CD4-positive, alpha-beta memory T cell (primary cell): ENCODE measurements at regions not wholly inside any gene's neighbourhood (a gene's known extent, or its start where the extent isn't known, plus 50 kb on each side); places are given as distances from the start of the nearest gene placed in this dataset.
A peak's percentile ranks its signal among the peaks of the same experiment; 100 is the strongest.

Experiments used
- CTCF ChIA-PET: fragments of 350-600 bp; sonication (Branson Sonifier 250); formaldehyde crosslinking; loops from one replicate; lab custom pipeline; 2021; ENCODE audit warnings: inconsistent platforms; ENCODE audit not compliant: partially characterized antibody; lab: Charles Lee
- POLR2A ChIA-PET: fragments of 350-600 bp; sonication (Branson Sonifier 250); formaldehyde crosslinking; loops from one replicate; lab custom pipeline; 2021; ENCODE audit not compliant: partially characterized antibody; lab: Charles Lee
- DNase-seq, 5 donors: peaks; one replicate each; pipeline versions ENCODE4 v3.0.0 to v3.0.0-alpha.2; 2020 to 2022; ENCODE audit warnings: mixed read lengths in 1 of 5
- H3K27ac ChIP-seq: one replicate; pipeline ENCODE4 v1.7.0; 2013; ENCODE audit warnings: low read depth, low read length
- H3K27me3 ChIP-seq: 2 replicates; pipeline ENCODE4 v1.7.0; 2013; ENCODE audit warnings: mild to moderate bottlenecking, low read length, moderate library complexity; ENCODE audit not compliant: insufficient read depth
- H3K36me3 ChIP-seq: 2 replicates; pipeline ENCODE4 v1.7.0; 2013; ENCODE audit warnings: mild to moderate bottlenecking, low read length, moderate library complexity; ENCODE audit not compliant: insufficient read depth
- H3K4me1 ChIP-seq: 2 replicates; pipeline ENCODE4 v1.7.0; 2013; ENCODE audit warnings: mild to moderate bottlenecking, low read length, moderate library complexity; ENCODE audit not compliant: insufficient read depth
- H3K4me3 ChIP-seq, 2 donors: one replicate each; pipeline ENCODE4 v1.7.0; 2013; ENCODE audit warnings: low read length in 2 of 2, mild to moderate bottlenecking in 1 of 2
- H3K9me3 ChIP-seq, 2 donors: one replicate each; pipeline ENCODE4 v1.7.0; 2013; ENCODE audit warnings: low read length in 2 of 2, control low read depth in 1 of 2; ENCODE audit not compliant: control insufficient read depth in 1 of 2
- H3K27ac Mint-ChIP-seq, 7 donors: one replicate each; pipeline ENCODE4 v1.8.0; 2020 to 2021; ENCODE audit warnings: mixed read lengths in 7 of 7, mild to moderate bottlenecking in 6 of 7, inconsistent platforms in 3 of 7, moderate library complexity in 3 of 7
- H3K27me3 Mint-ChIP-seq, 2 donors: one replicate each; pipeline ENCODE4 v1.8.0; 2020 to 2021; ENCODE audit warnings: mixed read lengths in 2 of 2
- H3K36me3 Mint-ChIP-seq, 2 donors: one replicate each; pipeline ENCODE4 v1.8.0; 2020 to 2021; ENCODE audit warnings: mixed read lengths in 2 of 2, inconsistent platforms in 1 of 2, mild to moderate bottlenecking in 1 of 2
- H3K4me1 Mint-ChIP-seq, 4 donors: one replicate each; pipeline ENCODE4 v1.8.0; 2020 to 2021; ENCODE audit warnings: mixed read lengths in 4 of 4, mild to moderate bottlenecking in 1 of 4
- H3K4me3 Mint-ChIP-seq, 8 donors: one replicate each; pipeline ENCODE4 v1.8.0; 2020 to 2021; ENCODE audit warnings: mixed read lengths in 8 of 8, mild to moderate bottlenecking in 7 of 8, moderate library complexity in 6 of 8, inconsistent platforms in 3 of 8
- H3K9me3 Mint-ChIP-seq, 8 donors: one replicate each; pipeline ENCODE4 v1.8.0; 2020 to 2021; ENCODE audit warnings: mixed read lengths in 8 of 8, mild to moderate bottlenecking in 5 of 8, inconsistent platforms in 3 of 8, moderate library complexity in 1 of 8
- intact Hi-C: fragments of 100-400 bp; cut with micrococcal nuclease; formaldehyde crosslinking; loops from one replicate; pipeline ENCODE4 v1.15.1; 2023

GRCh38 chr19:34310494-34310981 lies 54.5 kb upstream of the GPI start:
- ChIA-PET POLR2A (interaction anchor here (0.7 kb wide), 1 partner anchor 93 kb away, joined by 3 read pairs; no protein-coding TSS in a partner anchor), CTCF (interaction anchor here (1.2 kb wide), 1 partner anchor 24 kb away, joined by 4 read pairs; no protein-coding TSS in a partner anchor)
- peak overlapping the region in 7 of 8 donors; percentile 29 to 66 (median 44) for H3K4me3 Mint-ChIP-seq
- H3K9me3 ChIP-seq, result no peaks in the 10 kb centered on the region
- peaks cover 46 to 74% (median 60%) of the 10 kb centered on the region in 4 donors for H3K4me1 Mint-ChIP-seq
- H3K27ac ChIP-seq, result peak overlapping the region; percentile 50
- H3K4me3 ChIP-seq, result no peak overlapping the region
- H3K36me3 Mint-ChIP-seq, result peaks cover 16 to 24% of the 10 kb centered on the region in 2 donors
- peak overlapping the region; percentile 87 to 99 (median 95) for H3K27ac Mint-ChIP-seq
- no peaks in the 10 kb centered on the region for H3K27me3 ChIP-seq
- no peaks in the 10 kb centered on the region for H3K36me3 ChIP-seq
- H3K9me3 Mint-ChIP-seq, result no peaks in the 10 kb centered on the region
- intact Hi-C loops, result no loop called here
- no peak for DNase-seq
- no peaks in the 10 kb centered on the region for H3K27me3 Mint-ChIP-seq
- peaks cover 35% of the 10 kb centered on the region for H3K4me1 ChIP-seq

DNA sequence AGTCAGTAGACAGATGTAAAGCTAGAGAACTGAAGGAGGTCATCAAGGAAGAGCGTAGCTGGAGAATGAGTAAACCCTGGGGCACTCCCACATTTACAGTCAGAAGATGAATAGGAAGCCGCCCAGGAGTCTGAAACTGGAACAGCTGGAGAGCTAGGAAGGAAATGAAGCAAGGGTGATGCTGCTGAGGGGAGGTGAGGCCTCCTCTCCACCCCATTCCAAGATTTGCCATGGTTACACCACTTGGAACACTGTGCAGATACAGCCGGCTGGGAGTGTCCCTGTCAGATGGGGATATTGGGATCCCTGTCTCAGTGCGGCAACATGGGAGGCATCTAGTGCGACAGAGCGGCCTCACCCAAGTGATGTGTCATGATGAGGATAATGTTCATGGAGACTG lies 51.8 kb upstream of the GPI start:
- DNase-seq, result no peak
- intact Hi-C loops, result no loop called here
- no peaks in the 10 kb centered on the region for H3K36me3 ChIP-seq
- H3K4me1 Mint-ChIP-seq, result peaks cover 57 to 79% (median 68%) of the 10 kb centered on the region in 4 donors
- H3K27me3 ChIP-seq, result no peaks in the 10 kb centered on the region
- H3K27ac Mint-ChIP-seq, result peak overlapping the region in 4 of 7 donors; percentile 3 to 85 (median 70)
- no peaks in the 10 kb centered on the region for H3K9me3 Mint-ChIP-seq
- H3K27ac ChIP-seq, result no peak overlapping the region
- ChIA-PET POLR2A (interaction anchor here (1.3 kb wide), 1 partner anchor 43 kb away, joined by 3 read pairs; no protein-coding TSS in a partner anchor), CTCF (interaction anchor here (0.6 kb wide), 1 partner anchor 67 kb away, joined by 4 read pairs; no protein-coding TSS in a partner anchor)
- no peaks in the 10 kb centered on the region for H3K9me3 ChIP-seq
- no peak overlapping the region for H3K4me3 ChIP-seq
- peaks cover 54% of the 10 kb centered on the region for H3K4me1 ChIP-seq
- H3K36me3 Mint-ChIP-seq, result peaks cover 13% of the 10 kb centered on the region in 2 donors
- H3K27me3 Mint-ChIP-seq, result no peaks in the 10 kb centered on the region
- H3K4me3 Mint-ChIP-seq, result no peak overlapping the region

GRCh38 chr19:34314437-34315313 lies 50.3 kb upstream of the GPI start:
- Histone ChIP-seq H3K9me3 (no peaks in the 10 kb centered on the region), H3K4me1 (peaks cover 43% of the 10 kb centered on the region), H3K27ac (no peak overlapping the region), H3K4me3 (no peak overlapping the region), H3K36me3 (no peaks in the 10 kb centered on the region), H3K27me3 (no peaks in the 10 kb centered on the region)
- Mint-ChIP-seq H3K27ac (peak overlapping the region in 3 of 7 donors; percentile 10 to 62 (median 36)), H3K4me3 (no peak overlapping the region), H3K36me3 (peaks cover 8 to 13% of the 10 kb centered on the region in 2 donors), H3K27me3 (no peaks in the 10 kb centered on the region), H3K9me3 (no peaks in the 10 kb centered on the region), H3K4me1 (peaks cover 45 to 70% (median 59%) of the 10 kb centered on the region in 4 donors)
- ChIA-PET POLR2A (interaction anchor here (0.9 kb wide), 1 partner anchor 44 kb away, joined by 3 read pairs; no protein-coding TSS in a partner anchor), CTCF (interaction anchor here (1.2 kb wide), 1 partner anchor 13 kb away, joined by 4 read pairs; no protein-coding TSS in a partner anchor)
- no peak for DNase-seq
- intact Hi-C loops, result no loop called here
